Breast epithelium (tissue), 3 donors: ENCODE measurements at regions not wholly inside any gene's neighbourhood (a gene's known extent, or its start where the extent isn't known, plus 50 kb on each side); places are given as distances from the start of the nearest gene placed in this dataset.

ENCODE experiments used
- POLR2A ChIP-seq: fragments of 450-650 bp; IDR thresholded peaks from one replicate; pipeline ENCODE4 v1.6.1; 2016; ENCODE audit warnings: antibody characterized with exemption, mild to moderate bottlenecking, moderate library complexity
- POLR2AphosphoS5 ChIP-seq, 3 donors: sonication (generic); formaldehyde crosslinking; IDR thresholded peaks; one replicate each; pipeline ENCODE4 v1.6.1; 2017; ENCODE audit warnings: antibody characterized with exemption in 3 of 3
- TF ChIP-seq, protein P1 (sequence below), 3 donors: fragments of 450-650 bp; IDR thresholded peaks; one replicate each; pipeline ENCODE4 v1.5.1; 2016 to 2017; ENCODE audit warnings: antibody characterized with exemption in 3 of 3, mild to moderate bottlenecking in 3 of 3, moderate library complexity in 3 of 3

DNA sequence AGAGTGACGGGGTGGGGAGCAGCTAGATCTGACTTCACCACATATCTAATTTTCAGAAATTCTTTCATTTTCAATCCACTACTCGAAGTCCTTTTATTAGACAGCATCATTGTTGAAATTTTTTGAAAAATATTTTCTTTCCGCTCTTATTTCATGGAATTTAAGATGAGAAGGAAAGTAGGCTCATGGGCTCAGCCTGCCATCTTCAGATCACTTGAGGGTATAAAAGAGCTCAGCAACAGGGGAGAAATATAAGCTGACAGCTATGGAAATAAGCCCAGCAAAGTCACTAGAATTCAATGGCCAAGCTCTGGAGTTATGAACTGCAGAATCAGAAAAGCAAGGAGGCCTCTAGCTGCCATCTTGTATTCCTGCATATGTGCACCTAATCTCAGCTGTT, 389.1 kb downstream of the XPNPEP1 start:
- TF ChIP-seq, protein P1, sequence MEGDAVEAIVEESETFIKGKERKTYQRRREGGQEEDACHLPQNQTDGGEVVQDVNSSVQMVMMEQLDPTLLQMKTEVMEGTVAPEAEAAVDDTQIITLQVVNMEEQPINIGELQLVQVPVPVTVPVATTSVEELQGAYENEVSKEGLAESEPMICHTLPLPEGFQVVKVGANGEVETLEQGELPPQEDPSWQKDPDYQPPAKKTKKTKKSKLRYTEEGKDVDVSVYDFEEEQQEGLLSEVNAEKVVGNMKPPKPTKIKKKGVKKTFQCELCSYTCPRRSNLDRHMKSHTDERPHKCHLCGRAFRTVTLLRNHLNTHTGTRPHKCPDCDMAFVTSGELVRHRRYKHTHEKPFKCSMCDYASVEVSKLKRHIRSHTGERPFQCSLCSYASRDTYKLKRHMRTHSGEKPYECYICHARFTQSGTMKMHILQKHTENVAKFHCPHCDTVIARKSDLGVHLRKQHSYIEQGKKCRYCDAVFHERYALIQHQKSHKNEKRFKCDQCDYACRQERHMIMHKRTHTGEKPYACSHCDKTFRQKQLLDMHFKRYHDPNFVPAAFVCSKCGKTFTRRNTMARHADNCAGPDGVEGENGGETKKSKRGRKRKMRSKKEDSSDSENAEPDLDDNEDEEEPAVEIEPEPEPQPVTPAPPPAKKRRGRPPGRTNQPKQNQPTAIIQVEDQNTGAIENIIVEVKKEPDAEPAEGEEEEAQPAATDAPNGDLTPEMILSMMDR (IDR thresholded peaks at IDR 0.05): no peak
- no peak for TF ChIP-seq POLR2AphosphoS5 (IDR thresholded peaks at IDR 0.05)
- no peak for TF ChIP-seq POLR2A
